NT2/D1 (cell line): ENCODE measurements at regions not wholly inside any gene's neighbourhood (a gene's known extent, or its start where the extent isn't known, plus 50 kb on each side); places are given as distances from the start of the nearest gene placed in this dataset.

Experiments
- SUZ12 ChIP-seq: IDR thresholded peaks from 2 replicates; pipeline ENCODE4 v1.6.1; 2011; ENCODE audit not compliant: insufficient read length, insufficient read depth; ENCODE audit errors: extremely low read depth
- YY1 ChIP-seq: IDR thresholded peaks from 2 replicates; pipeline ENCODE4 v1.6.1; 2011; ENCODE audit not compliant: insufficient read length, insufficient read depth

DNA sequence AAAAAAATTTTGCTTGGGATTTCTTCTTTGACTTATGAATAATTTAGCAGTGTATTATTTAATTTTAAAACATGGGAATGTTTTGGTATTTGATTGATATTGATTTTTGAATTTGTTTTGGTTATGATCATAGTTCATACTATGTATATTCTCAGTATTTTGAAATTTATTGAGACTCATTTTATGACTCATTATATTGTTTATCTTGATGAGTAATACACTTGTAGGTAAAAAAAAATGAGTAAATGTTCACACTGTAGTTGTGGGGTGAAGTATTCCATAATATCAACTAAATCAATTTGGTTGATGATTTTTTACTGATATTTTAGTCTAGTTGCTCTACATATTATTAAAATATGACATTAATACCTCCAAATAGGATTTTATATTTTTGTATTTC, 1142.2 kb downstream of the ADGRL3 start:
- TF ChIP-seq SUZ12 (no peak), YY1 (no peak)
